IMR-90 (cell line): ENCODE measurements at regions not wholly inside any gene's neighbourhood (a gene's known extent, or its start where the extent isn't known, plus 50 kb on each side); places are given as distances from the start of the nearest gene placed in this dataset.

ENCODE experiments used
- ATAC-seq: fragments of 200-7000 bp; cut with Tn5 transposase; 2 replicates; pipeline ENCODE4 v1.9.1; 2020; ENCODE audit warnings: low read depth, mild to moderate bottlenecking, moderate library complexity
- BruUV-seq: library from RNA; stranded (reverse); fragments of 400-500 nt; replicated peaks from 2 replicates; lab custom pipeline; 2021; lab: Mats Ljungman, UMichigan
- CTCF ChIA-PET: fragments of 300-600 bp; formaldehyde crosslinking; extraction: SDS; loops from one replicate; lab custom pipeline; 2021; ENCODE audit warnings: antibody characterized with exemption; lab: Yijun Ruan, JAX
- POLR2A ChIA-PET: fragments of 300-600 bp; sonication (Branson Sonifier 250); formaldehyde crosslinking; loops from one replicate; lab custom pipeline; 2022; ENCODE audit warnings: antibody characterized with exemption; ENCODE audit not compliant: unreplicated experiment; lab: Charles Lee
- DNase-seq: peaks from one replicate; pipeline ENCODE4 v3.0.0; 2013
- H2AFZ ChIP-seq: replicated peaks from 2 replicates; pipeline ENCODE3; 2013; ENCODE audit warnings: low read length, mild to moderate bottlenecking; ENCODE audit not compliant: poor library complexity
- H2AK5ac ChIP-seq: 2 replicates; pipeline ENCODE4 v1.6.1; 2013; ENCODE audit warnings: low read depth, low read length, inconsistent platforms
- H2AK9ac ChIP-seq: replicated peaks from 2 replicates; pipeline ENCODE3; 2013; ENCODE audit warnings: mild to moderate bottlenecking, low read depth, low read length, moderate library complexity; ENCODE audit not compliant: poor library complexity
- H2BK120ac ChIP-seq: 2 replicates; pipeline ENCODE4 v1.6.1; 2013; ENCODE audit warnings: low read depth, low read length, inconsistent platforms
- H2BK15ac ChIP-seq: 3 replicates; pipeline ENCODE4 v1.6.1; 2013; ENCODE audit warnings: low read depth, low read length, inconsistent platforms
- H2BK20ac ChIP-seq: 2 replicates; pipeline ENCODE4 v1.6.1; 2013; ENCODE audit warnings: low read depth, mild to moderate bottlenecking, inconsistent platforms, low read length, moderate library complexity
- H2BK5ac ChIP-seq: 2 replicates; pipeline ENCODE4 v1.6.1; 2013; ENCODE audit warnings: mild to moderate bottlenecking, low read depth, low read length, inconsistent platforms; ENCODE audit not compliant: poor library complexity, severe bottlenecking
- H3K14ac ChIP-seq: replicated peaks from 2 replicates; pipeline ENCODE4 v1.6.1; 2013; ENCODE audit warnings: low read depth, low read length, inconsistent platforms
- H3K18ac ChIP-seq: 2 replicates; pipeline ENCODE4 v1.6.1; 2013; ENCODE audit warnings: low read depth, low read length, control low read depth
- H3K23ac ChIP-seq: 2 replicates; pipeline ENCODE4 v1.6.1; 2013; ENCODE audit warnings: low read depth, low read length, inconsistent platforms
- H3K27ac ChIP-seq: 2 replicates; pipeline ENCODE4 v1.5.1; 2013; ENCODE audit warnings: mild to moderate bottlenecking, control low read depth, low read length; ENCODE audit not compliant: insufficient read depth
- H3K27me3 ChIP-seq: 2 replicates; pipeline ENCODE4 v1.6.1; 2013; ENCODE audit warnings: low read length; ENCODE audit not compliant: control insufficient read depth, insufficient read depth
- H3K36me3 ChIP-seq: 2 replicates; pipeline ENCODE4 v1.6.1; 2013; ENCODE audit warnings: low read length, mixed read lengths; ENCODE audit not compliant: control insufficient read depth, insufficient read depth
- H3K4ac ChIP-seq: 2 replicates; pipeline ENCODE4 v1.6.1; 2013; ENCODE audit warnings: low read depth, low read length, inconsistent platforms
- H3K4me1 ChIP-seq: 2 replicates; pipeline ENCODE4 v1.6.1; 2013; ENCODE audit warnings: low read length, mixed read lengths; ENCODE audit not compliant: control insufficient read depth, insufficient read depth
- H3K4me2 ChIP-seq: 2 replicates; pipeline ENCODE4 v1.6.1; 2013; ENCODE audit warnings: low read depth, mild to moderate bottlenecking, control low read depth, low read length, moderate library complexity
- H3K4me3 ChIP-seq: 2 replicates; pipeline ENCODE4 v1.5.1; 2013; ENCODE audit warnings: low read depth, mild to moderate bottlenecking, control low read depth, low read length, moderate library complexity; ENCODE audit not compliant: insufficient read depth
- H3K56ac ChIP-seq: 2 replicates; pipeline ENCODE4 v1.6.1; 2013; ENCODE audit warnings: low read length, inconsistent platforms; ENCODE audit not compliant: insufficient read depth; ENCODE audit errors: extremely low read depth
- H3K79me1 ChIP-seq, 2 experiments: 2 replicates each; pipeline ENCODE4 v1.6.1; 2013; ENCODE audit warnings: low read length in 2 of 2, inconsistent platforms in 1 of 2, low read depth in 1 of 2
- H3K9ac ChIP-seq: 2 replicates; pipeline ENCODE4 v1.6.1; 2013; ENCODE audit warnings: low read depth, low read length, control low read depth
- H3K9me1 ChIP-seq: 2 replicates; pipeline ENCODE4 v1.6.1; 2013; ENCODE audit warnings: low read length, inconsistent platforms; ENCODE audit not compliant: insufficient read depth
- H3K9me3 ChIP-seq: 2 replicates; pipeline ENCODE4 v1.6.1; 2013; ENCODE audit warnings: low read length; ENCODE audit not compliant: control insufficient read depth, insufficient read depth
- H4K20me1 ChIP-seq: 2 replicates; pipeline ENCODE4 v1.6.1; 2013; ENCODE audit warnings: low read length, inconsistent platforms; ENCODE audit not compliant: insufficient read depth
- H4K5ac ChIP-seq: 2 replicates; pipeline ENCODE4 v1.6.1; 2013; ENCODE audit warnings: mild to moderate bottlenecking, low read depth, low read length, control low read depth
- H4K8ac ChIP-seq, 2 experiments: 2 replicates each; pipeline ENCODE4 v1.6.1; 2013; ENCODE audit warnings: low read depth in 2 of 2, low read length in 2 of 2, control low read depth in 1 of 2, inconsistent platforms in 1 of 2
- H4K91ac ChIP-seq: 2 replicates; pipeline ENCODE4 v1.6.1; 2013; ENCODE audit warnings: low read depth, low read length, inconsistent platforms; ENCODE audit not compliant: insufficient read depth
- BHLHE40 ChIP-seq: fragments of 150-350 bp; IDR thresholded peaks from 2 replicates; pipeline ENCODE4 v1.6.1; 2016; ENCODE audit warnings: mild to moderate bottlenecking, low read depth, low read length
- CEBPB ChIP-seq: IDR thresholded peaks from 2 replicates; pipeline ENCODE4 v1.6.1; 2012; ENCODE audit warnings: low read depth, low read length, improper control_type of control experiment
- CHD1 ChIP-seq: IDR thresholded peaks from 2 replicates; pipeline ENCODE4 v1.6.1; 2012; ENCODE audit warnings: low read depth, low read length, improper control_type of control experiment
- FOS ChIP-seq: fragments of 150-350 bp; IDR thresholded peaks from 2 replicates; pipeline ENCODE4 v1.6.1; 2016; ENCODE audit warnings: low read depth, low read length
- MAFK ChIP-seq: IDR thresholded peaks from 2 replicates; pipeline ENCODE4 v1.6.1; 2012; ENCODE audit warnings: low read depth, low read length, improper control_type of control experiment
- MAZ ChIP-seq: IDR thresholded peaks from 2 replicates; pipeline ENCODE4 v1.6.1; 2012; ENCODE audit warnings: low read depth, mild to moderate bottlenecking, low read length, improper control_type of control experiment, moderate library complexity, borderline replicate concordance
- MXI1 ChIP-seq: IDR thresholded peaks from 2 replicates; pipeline ENCODE4 v1.6.1; 2012; ENCODE audit warnings: low read depth, mild to moderate bottlenecking, low read length, moderate library complexity, borderline replicate concordance
- NFE2L2 ChIP-seq: fragments of 150-350 bp; IDR thresholded peaks from 2 replicates; pipeline ENCODE4 v1.6.1; 2016; ENCODE audit warnings: low read depth, mild to moderate bottlenecking, low read length
- POLR2A ChIP-seq: IDR thresholded peaks from 2 replicates; pipeline ENCODE4 v1.6.1; 2012; ENCODE audit warnings: mild to moderate bottlenecking, low read depth, low read length
- RAD21 ChIP-seq: IDR thresholded peaks from 2 replicates; pipeline ENCODE4 v1.6.1; 2012; ENCODE audit warnings: low read length, improper control_type of control experiment
- RCOR1 ChIP-seq: IDR thresholded peaks from 2 replicates; pipeline ENCODE4 v1.6.1; 2012; ENCODE audit warnings: mild to moderate bottlenecking, low read length, improper control_type of control experiment; ENCODE audit not compliant: insufficient replicate concordance
- RFX5 ChIP-seq: IDR thresholded peaks from 2 replicates; pipeline ENCODE4 v1.8.0; 2012; ENCODE audit warnings: low read depth, mild to moderate bottlenecking, low read length, moderate library complexity
- SMC3 ChIP-seq: fragments of 150-350 bp; IDR thresholded peaks from 2 replicates; pipeline ENCODE4 v1.6.1; 2016; ENCODE audit warnings: low read depth, mild to moderate bottlenecking, antibody characterized with exemption, low read length, moderate library complexity
- dilution Hi-C: fragments of 300-500 bp; cut with HindIII; formaldehyde crosslinking; loops from one replicate; pipeline ENCODE4 v1.14.3; 2018; ENCODE audit warnings: low sequenced_read_pairs; ENCODE audit not compliant: unreplicated experiment
- in situ Hi-C: fragments of 300-500 bp; cut with MboI; formaldehyde crosslinking; loops from 3 replicates; pipeline ENCODE4 v1.14.3; 2019; ENCODE audit warnings: low sequenced_read_pairs, inconsistent platforms, mixed read lengths
- intact Hi-C: fragments of 100-400 bp; cut with micrococcal nuclease; formaldehyde crosslinking; loops from 2 replicates; pipeline ENCODE4 v1.10.0; 2022
- TF ChIP-seq, protein P1 (sequence below): fragments of 150-350 bp; IDR thresholded peaks from 2 replicates; pipeline ENCODE4 v1.6.1; 2017; ENCODE audit warnings: mild to moderate bottlenecking, antibody characterized with exemption, low read length, low read depth
- TF ChIP-seq, protein P2 (sequence below): conservative IDR thresholded peaks from 2 replicates; pipeline ENCODE4 v1.5.1; 2012; ENCODE audit warnings: mild to moderate bottlenecking, low read depth, low read length, improper control_type of control experiment
- TF ChIP-seq, protein P3 (sequence below): fragments of 150-350 bp; IDR thresholded peaks from 2 replicates; pipeline ENCODE4 v1.6.1; 2016; ENCODE audit warnings: low read depth, mild to moderate bottlenecking, low read length, moderate library complexity, borderline replicate concordance

DNA sequence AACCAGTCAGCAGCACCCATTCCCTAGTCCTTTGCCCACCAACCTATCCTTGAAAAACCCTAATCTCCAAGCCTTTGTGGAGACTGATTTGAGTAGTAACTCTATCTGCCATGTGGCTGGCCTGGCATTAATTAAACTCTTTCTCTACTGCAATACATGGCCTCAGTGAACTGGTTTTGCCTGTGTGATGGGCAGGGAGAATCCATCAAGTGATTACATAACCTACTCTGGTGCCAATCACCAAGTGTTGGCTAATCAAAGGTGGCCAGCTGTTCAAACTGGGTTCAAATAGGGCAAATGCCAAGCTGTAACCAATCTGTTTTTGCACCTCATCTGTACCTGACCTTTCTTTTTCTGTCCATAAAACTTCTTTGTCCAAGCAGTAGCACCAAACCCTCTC is 139.8 kb upstream of the XPO1 start:
- Histone ChIP-seq H3K27ac (no peak overlapping the region), H2AFZ (no peak overlapping the region), H3K36me3 (no peaks in the 10 kb centered on the region), H2BK20ac (no peak overlapping the region), H3K56ac (no peak overlapping the region), H3K9me3 (peaks cover 11% of the 10 kb centered on the region; the same call in 1 of the 2 replicates), H3K9me1 (no peaks in the 10 kb centered on the region), H3K27me3 (no peaks in the 10 kb centered on the region; the same call in 1 of the 2 replicates), H3K4ac (no peak overlapping the region), H3K4me2 (no peak overlapping the region), H2BK5ac (no peak overlapping the region), H4K8ac (no peak overlapping the region), H2AK5ac (no peak overlapping the region), H2BK120ac (no peak overlapping the region), H3K23ac (no peak overlapping the region), H3K79me1 (no peaks in the 10 kb centered on the region), H3K4me3 (no peak overlapping the region), H3K18ac (no peak overlapping the region), H4K91ac (no peak overlapping the region), H2AK9ac (no peak overlapping the region), H2BK15ac (no peak overlapping the region), H3K9ac (no peak overlapping the region), H4K5ac (no peak overlapping the region), H3K14ac (no peak overlapping the region), H4K20me1 (no peaks in the 10 kb centered on the region), H3K4me1 (no peaks in the 10 kb centered on the region)
- intact Hi-C loops: no loop called here
- ChIA-PET CTCF (no interaction called here), POLR2A (no interaction called here)
- in situ Hi-C loops: no loop called here
- no TSS peak for BruUV-seq
- dilution Hi-C loops: no loop called here
- DNase-seq: no peak
- TF ChIP-seq, protein P1, sequence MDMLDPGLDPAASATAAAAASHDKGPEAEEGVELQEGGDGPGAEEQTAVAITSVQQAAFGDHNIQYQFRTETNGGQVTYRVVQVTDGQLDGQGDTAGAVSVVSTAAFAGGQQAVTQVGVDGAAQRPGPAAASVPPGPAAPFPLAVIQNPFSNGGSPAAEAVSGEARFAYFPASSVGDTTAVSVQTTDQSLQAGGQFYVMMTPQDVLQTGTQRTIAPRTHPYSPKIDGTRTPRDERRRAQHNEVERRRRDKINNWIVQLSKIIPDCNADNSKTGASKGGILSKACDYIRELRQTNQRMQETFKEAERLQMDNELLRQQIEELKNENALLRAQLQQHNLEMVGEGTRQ: no peak
- TF ChIP-seq, protein P2, sequence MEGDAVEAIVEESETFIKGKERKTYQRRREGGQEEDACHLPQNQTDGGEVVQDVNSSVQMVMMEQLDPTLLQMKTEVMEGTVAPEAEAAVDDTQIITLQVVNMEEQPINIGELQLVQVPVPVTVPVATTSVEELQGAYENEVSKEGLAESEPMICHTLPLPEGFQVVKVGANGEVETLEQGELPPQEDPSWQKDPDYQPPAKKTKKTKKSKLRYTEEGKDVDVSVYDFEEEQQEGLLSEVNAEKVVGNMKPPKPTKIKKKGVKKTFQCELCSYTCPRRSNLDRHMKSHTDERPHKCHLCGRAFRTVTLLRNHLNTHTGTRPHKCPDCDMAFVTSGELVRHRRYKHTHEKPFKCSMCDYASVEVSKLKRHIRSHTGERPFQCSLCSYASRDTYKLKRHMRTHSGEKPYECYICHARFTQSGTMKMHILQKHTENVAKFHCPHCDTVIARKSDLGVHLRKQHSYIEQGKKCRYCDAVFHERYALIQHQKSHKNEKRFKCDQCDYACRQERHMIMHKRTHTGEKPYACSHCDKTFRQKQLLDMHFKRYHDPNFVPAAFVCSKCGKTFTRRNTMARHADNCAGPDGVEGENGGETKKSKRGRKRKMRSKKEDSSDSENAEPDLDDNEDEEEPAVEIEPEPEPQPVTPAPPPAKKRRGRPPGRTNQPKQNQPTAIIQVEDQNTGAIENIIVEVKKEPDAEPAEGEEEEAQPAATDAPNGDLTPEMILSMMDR: no peak
- TF ChIP-seq RAD21: no peak
- TF ChIP-seq POLR2A: no peak
- no peak for TF ChIP-seq MXI1
- no peak for TF ChIP-seq FOS
- TF ChIP-seq MAFK: no peak
- TF ChIP-seq CHD1: no peak
- TF ChIP-seq BHLHE40: no peak
- no peak for TF ChIP-seq CEBPB
- no peak for TF ChIP-seq MAZ
- TF ChIP-seq SMC3: no peak
- TF ChIP-seq, protein P3, sequence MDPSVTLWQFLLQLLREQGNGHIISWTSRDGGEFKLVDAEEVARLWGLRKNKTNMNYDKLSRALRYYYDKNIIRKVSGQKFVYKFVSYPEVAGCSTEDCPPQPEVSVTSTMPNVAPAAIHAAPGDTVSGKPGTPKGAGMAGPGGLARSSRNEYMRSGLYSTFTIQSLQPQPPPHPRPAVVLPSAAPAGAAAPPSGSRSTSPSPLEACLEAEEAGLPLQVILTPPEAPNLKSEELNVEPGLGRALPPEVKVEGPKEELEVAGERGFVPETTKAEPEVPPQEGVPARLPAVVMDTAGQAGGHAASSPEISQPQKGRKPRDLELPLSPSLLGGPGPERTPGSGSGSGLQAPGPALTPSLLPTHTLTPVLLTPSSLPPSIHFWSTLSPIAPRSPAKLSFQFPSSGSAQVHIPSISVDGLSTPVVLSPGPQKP: no peak
- no peak for TF ChIP-seq RFX5
- TF ChIP-seq RCOR1: no peak
- no peak for TF ChIP-seq NFE2L2
- ATAC-seq: no peak
